Suprapubic skin (tissue), 4 donors: ENCODE measurements at regions not wholly inside any gene's neighbourhood (a gene's known extent, or its start where the extent isn't known, plus 50 kb on each side); places are given as distances from the start of the nearest gene placed in this dataset.

Experiments
- EP300 ChIP-seq: sonication (generic); formaldehyde crosslinking; IDR thresholded peaks from one replicate; pipeline ENCODE4 v1.6.1; 2017; ENCODE audit warnings: antibody characterized with exemption
- POLR2A ChIP-seq, 2 donors: fragments of 450-650 bp; IDR thresholded peaks; one replicate each; pipeline ENCODE4 v1.6.1; 2017; ENCODE audit warnings: antibody characterized with exemption in 2 of 2, mild to moderate bottlenecking in 2 of 2, moderate library complexity in 2 of 2
- POLR2AphosphoS5 ChIP-seq, 3 donors: sonication (generic); formaldehyde crosslinking; IDR thresholded peaks; one replicate each; pipeline ENCODE4 v1.6.1; 2017; ENCODE audit warnings: antibody characterized with exemption in 3 of 3
- TF ChIP-seq, protein P1 (sequence below), 2 donors: fragments of 200-600 bp in 1 of 2; fragments of 450-650 bp in 1 of 2; sonication (generic) in 1 of 2; IDR thresholded peaks; one replicate each; pipeline ENCODE4 v1.5.1; 2016 to 2019; ENCODE audit warnings: antibody characterized with exemption in 2 of 2, mild to moderate bottlenecking in 1 of 2, moderate library complexity in 1 of 2

GRCh38 chr3:63043631-63044030 is 168.4 kb upstream of the CADPS start:
- TF ChIP-seq, protein P1, sequence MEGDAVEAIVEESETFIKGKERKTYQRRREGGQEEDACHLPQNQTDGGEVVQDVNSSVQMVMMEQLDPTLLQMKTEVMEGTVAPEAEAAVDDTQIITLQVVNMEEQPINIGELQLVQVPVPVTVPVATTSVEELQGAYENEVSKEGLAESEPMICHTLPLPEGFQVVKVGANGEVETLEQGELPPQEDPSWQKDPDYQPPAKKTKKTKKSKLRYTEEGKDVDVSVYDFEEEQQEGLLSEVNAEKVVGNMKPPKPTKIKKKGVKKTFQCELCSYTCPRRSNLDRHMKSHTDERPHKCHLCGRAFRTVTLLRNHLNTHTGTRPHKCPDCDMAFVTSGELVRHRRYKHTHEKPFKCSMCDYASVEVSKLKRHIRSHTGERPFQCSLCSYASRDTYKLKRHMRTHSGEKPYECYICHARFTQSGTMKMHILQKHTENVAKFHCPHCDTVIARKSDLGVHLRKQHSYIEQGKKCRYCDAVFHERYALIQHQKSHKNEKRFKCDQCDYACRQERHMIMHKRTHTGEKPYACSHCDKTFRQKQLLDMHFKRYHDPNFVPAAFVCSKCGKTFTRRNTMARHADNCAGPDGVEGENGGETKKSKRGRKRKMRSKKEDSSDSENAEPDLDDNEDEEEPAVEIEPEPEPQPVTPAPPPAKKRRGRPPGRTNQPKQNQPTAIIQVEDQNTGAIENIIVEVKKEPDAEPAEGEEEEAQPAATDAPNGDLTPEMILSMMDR (IDR thresholded peaks at IDR 0.05): no peak
- TF ChIP-seq POLR2AphosphoS5 (IDR thresholded peaks at IDR 0.05) (no peak), POLR2A (IDR thresholded peaks at IDR 0.05) (no peak), EP300 (no peak)
